Umbilical cord (tissue), 1 donor: ENCODE measurements at regions not wholly inside any gene's neighbourhood (a gene's known extent, or its start where the extent isn't known, plus 50 kb on each side); places are given as distances from the start of the nearest gene placed in this dataset.
"Not testable (repeated sequence)": the region's sequence is repeated elsewhere in the genome, so short reads cannot be mapped to it uniquely, and the experiment has no call there.

Experiments used
- DNase-seq: peaks from one replicate; pipeline ENCODE4 v3.0.0-alpha.2; 2015; ENCODE audit warnings: low spot score

DNA sequence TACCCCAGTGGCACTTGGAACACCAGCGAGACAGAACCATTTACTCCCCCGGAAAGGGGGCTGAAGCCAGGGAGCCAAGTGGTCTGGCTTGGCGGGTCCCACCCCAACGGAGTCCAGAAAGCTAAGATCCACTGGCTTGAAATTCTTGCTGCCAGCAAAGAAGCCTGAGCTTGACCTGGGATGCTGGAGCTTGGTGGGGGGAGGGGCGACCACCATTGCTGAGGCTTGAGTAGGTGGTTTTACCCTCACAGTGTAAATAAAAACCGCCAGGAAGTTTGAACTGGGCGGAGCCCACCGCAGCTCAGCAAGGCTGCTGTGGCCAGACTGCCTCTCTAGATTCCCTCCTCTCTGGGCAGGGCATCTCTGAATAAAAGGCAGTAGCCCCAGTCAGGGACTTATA is 62.8 kb downstream of the RPS24 start:
- not testable (repeated sequence) for DNase-seq

DNA sequence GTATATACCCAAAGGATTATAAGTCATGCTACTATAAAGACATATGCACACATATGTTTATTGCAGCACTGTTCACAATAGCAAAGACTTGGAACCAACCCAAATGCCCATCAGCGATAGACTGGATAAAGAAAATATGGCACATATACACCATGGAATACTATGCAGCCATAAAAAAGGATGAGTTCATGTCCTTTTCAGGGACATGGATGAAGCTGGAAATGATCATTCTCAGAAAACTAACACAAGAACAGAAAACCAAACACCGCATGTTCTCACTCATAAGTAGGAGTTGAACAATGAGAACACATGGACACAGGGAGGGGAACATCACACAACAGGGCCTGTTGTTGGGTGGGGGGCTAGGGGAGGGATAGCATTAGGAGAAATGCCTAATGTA is 68.9 kb downstream of the RPS24 start:
- DNase-seq: not testable (repeated sequence)

DNA sequence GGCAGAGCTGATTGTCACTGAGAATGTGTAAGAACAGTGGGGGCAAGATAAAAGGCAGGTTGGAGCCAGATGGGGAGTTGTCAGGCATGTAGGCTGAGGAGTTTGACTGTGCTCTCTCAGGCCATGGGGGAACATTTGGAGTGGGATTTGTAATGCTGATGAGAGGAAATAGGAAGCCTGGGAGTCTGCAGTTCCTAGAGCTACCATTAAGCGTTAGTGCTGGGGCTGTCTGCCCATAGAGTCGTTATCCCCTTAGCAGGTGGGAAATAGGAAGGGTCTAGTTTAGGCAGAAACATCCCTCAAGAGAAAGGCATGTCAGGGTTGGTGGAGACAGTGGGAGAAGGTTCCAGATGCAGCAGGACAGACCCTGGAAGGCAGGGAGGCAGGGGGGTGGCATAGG is 75.5 kb downstream of the RPS24 start:
- DNase-seq: no peak

DNA sequence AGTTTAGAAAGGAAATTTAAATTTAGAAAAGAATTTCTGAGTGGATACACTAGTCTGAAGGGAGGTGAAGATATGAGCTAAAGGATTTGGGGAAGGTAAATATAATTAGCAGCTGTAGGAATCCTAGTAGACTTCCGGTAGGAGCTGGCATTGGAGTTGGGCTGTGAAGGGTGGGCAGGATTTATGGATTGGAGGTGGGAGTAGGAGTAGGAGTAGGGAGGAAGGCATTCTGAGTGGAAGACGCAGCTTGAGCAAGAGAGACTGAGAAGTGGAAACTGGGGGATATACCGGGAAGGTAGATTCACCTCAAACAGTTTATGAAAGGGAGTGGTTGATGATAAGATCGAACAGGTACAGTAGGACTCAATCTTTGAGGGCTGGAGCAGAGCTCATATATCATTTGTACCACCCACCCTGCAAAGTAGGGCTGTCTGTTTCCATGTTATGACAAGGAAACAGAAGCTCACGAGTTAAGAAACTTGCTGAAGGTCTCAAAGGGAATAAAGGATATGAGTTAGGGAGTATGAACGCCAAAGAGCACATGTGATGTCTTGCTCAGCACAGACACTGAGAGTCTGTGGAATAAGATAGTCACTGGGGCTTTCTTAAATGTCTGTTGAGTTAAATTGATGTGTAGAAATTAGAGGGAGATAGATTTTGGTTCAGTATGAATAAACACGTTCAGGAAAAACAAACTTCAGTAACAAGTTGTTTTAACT is 81.6 kb downstream of the RPS24 start:
- no peak for DNase-seq

- DNase-seq: no peak
Measured at GRCh38 chr10:78116361-78116760, 82.7 kb downstream of the RPS24 start.

DNA sequence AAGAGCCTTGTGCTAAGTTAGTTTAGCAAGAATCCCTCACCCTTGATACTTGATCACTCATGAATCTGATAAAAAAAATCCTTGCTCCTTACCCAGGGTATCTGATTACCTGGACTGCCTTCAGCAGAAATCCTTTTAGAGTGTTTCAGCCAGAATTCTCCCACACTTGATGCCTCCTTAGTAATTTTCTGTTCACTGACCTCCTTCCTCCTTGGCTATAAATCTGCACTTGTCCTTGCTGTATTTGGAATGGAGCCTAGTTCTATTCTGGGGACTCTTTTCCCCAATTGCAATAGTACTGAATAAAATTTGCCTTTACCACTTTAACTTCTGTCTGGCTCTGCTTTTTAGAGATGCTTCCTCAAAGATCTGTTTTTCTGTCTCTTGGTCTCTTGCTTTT is 84.9 kb downstream of the RPS24 start:
- DNase-seq: no peak

GRCh38 chr10:78121801-78122200 is 88.1 kb downstream of the RPS24 start:
- no peak for DNase-seq

DNA sequence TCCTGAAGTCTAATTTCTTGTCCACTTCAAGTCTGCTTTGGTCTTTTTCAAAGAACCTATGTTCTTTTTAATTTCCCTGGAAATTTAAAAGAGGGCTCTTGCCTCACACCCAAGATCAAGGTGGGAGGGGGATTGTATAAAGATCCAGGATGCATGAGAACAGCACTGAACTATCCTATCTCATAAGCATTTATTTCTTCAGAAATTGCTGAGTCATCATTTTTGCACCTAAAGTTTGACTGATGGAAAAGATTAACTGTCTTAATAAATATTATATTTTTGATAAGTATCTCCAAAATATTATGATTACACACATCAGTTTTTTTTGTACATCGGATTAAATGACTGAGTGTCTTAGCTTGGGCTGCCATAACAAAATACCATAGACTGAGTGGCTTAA is 90.5 kb downstream of the RPS24 start:
- no peak for DNase-seq

- no peak for DNase-seq
Measured at GRCh38 chr10:78129211-78129610, 95.5 kb downstream of the RPS24 start.

DNA sequence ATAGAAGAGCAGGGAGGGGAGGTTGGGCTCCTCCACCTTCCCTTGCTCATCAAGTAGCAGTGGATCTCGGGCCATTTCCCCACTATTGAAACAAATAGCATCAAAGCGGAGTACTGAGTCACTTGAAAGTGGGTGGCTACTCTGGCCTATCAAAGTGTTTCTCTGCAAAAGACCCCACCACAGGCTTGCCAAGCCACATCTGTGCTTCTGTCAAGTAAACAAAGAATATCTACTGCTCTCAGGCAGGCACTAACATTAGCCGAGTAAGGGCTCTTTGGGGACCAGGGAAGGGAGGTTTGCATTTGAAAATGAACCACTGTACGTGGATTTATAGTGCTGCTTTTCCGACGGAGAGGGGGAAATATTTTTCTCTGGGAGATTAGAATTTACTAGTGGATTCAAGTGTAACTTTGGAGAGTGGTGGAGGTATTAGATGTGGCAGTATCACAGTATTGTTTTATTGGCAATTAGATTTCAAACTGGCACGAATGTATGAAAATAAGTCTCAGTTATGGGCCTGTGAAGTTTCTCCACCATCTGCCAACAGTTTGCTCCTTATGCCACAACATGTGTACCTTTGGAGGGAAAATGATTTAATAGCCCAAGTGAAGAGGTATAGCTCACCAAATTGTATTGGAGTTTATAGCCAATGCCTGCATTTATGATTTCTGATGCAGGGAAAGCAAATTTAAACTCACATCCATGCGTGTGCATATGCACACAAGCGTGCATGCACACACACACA is 97.5 kb downstream of the RPS24 start:
- DNase-seq: no peak

GRCh38 chr10:78134773-78135306 is 101.2 kb downstream of the RPS24 start:
- no peak for DNase-seq

- DNase-seq: no peak
Measured at GRCh38 chr10:78137147-78137546, 103.5 kb downstream of the RPS24 start.

DNA sequence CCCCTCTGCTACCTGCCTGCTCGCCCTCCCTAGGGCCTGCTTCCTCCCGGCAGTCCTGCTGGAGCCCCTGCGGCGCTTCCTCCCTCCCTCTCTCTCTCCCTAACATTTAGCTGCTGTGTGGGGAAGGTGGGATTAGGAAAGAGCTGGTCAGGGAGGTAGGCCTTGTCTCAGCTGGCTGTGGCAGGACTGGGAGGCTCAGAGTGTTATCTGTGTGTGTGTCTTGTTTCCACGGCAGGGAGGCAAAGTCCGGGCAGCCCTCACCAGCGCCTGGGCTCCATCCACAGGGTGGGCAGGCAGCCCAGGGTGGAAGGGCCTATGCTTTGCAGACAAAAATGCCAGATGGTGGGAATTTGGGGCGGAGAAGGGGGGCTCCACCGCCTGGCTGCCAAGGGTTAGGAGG is 105.7 kb downstream of the RPS24 start:
- peak; percentile 87 for DNase-seq

DNA sequence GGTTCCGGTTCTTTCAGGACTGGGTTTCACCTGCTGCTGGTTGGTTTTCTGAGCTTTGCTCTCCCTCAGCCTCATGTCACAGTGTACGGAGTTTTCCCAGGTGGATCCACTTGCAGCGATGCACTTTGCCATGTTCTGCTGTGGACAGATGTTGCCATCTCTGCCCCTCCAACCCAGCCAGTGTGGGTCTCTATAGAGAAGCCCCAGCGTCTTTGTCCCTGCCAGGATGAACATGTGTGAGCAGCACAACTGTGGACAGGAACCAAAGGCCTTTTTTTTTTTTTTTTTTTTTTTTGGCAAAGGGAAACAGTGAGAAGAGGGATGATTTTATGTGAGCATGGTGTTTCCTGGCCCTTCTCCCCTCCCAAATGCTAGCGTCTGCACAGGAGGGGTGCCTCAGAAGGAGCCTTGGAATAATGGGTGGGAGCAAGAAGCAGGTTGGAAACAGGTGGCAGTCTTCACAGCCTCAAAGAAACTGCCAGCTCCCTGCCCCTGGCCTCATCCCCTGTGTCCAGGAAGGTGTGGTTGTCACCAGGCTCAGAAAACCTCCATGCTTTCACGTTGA is 106.5 kb downstream of the RPS24 start:
- no peak for DNase-seq

DNA sequence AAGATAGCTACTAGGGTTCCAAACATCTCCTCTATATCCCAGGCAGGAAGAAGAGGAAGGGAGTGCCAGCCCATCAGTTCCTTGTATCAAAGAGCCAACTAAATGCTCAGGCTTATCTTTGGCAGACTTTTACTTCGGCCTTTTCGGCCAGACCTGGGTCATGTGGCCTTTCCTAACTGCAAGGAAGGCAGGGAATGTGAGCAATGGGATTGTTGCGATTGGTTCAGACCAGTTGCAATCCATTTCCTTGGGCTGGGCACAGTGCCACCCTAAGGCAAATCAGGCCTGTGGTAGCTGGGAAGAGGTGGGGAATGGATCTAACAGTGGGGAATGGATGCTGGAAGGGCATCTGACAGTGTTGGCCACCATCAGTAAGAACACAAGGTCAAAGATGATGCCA is 109.9 kb downstream of the RPS24 start:
- DNase-seq: no peak

DNA sequence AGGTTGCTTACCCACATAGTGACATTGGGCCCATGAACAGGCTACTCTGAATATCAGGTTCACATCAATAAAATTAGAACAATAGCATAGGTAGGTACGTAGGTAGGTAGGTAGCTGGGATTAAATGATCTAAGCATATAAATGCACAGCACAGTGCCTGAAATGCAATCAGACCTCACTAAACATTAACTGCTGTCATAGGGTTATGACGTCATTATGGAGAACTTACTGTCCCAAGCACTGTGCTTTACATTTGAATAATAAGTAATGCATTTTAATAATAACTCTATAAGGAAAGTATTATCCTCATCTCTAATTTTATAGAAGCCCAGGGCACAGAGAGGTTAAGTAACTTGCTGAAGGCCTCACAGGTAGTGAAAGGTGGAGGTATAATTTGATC is 112.5 kb downstream of the RPS24 start:
- no peak for DNase-seq

GRCh38 chr10:78147202-78147601 is 113.5 kb downstream of the RPS24 start:
- no peak for DNase-seq

- DNase-seq: peak; percentile 93
Measured at GRCh38 chr10:78148216-78148960, 114.7 kb downstream of the RPS24 start.

- peak; percentile 75 for DNase-seq
Measured at GRCh38 chr10:78148961-78149612, 115.4 kb downstream of the RPS24 start.

GRCh38 chr10:78150756-78151155 is 117.1 kb downstream of the RPS24 start:
- DNase-seq: no peak

DNA sequence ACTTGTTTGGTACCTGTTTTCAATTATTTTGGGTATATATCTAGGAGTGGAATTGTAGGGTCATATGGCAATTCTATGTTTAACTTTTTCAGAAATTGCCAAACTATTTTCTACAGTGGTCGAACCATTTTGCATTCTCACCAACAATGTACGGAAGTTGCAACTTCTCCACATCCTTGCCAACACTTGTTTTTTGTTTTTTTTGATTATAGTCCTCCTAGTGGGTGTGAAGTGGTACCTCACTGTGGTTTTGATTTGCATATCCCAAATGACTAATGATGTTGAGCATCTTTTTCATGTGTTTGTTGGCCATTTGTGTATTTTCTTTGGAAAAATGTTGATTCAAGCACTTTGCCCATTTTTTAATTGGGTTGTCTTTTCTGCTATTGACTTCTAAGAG is 122.1 kb downstream of the RPS24 start:
- no peak for DNase-seq

- no peak for DNase-seq
Measured at GRCh38 chr10:78160591-78160990, 126.9 kb downstream of the RPS24 start.
